ENCODE measurements at regions not wholly inside any gene's neighbourhood (a gene's known extent, or its start where the extent isn't known, plus 50 kb on each side); places are given as distances from the start of the nearest gene placed in this dataset.

DNA sequence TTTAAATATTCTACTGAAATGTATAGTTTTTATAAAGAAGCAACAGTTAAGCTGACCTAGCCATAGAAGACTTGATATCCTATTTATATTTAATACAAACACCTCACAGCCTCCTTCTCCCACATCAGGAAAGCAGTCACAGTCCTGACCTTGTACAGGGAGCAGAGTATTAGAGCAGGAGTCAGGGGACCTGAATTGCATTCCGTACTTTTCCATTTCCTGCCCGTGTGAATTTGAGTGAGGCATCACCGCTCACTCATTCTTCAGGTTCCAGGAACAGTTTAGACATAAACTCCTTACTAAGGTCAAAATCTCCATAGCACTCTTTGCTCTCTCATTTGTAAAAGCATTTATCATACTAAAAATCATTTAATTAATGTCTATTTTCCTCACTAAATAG lies 482.5 kb upstream of the FAT3 start:
- TF ChIP-seq CTCF (IDR thresholded peaks at IDR 0.05; ENCODE audit: insufficient read depth, low read depth, low read length, missing control alignments), result no peak
- no peak for DNase-seq (ENCODE audit: low read depth)
- no peak overlapping the region for H3K4me3 ChIP-seq (ENCODE audit: low read length)

- no peak for TF ChIP-seq CTCF (IDR thresholded peaks at IDR 0.05; ENCODE audit: insufficient read depth, low read depth, low read length, missing control alignments)
- H3K4me3 ChIP-seq (ENCODE audit: low read length), result no peak overlapping the region
- DNase-seq (ENCODE audit: low read depth), result no peak
Measured at GRCh38 chr11:91731051-91731450, 493.6 kb upstream of the FAT3 start.

DNA sequence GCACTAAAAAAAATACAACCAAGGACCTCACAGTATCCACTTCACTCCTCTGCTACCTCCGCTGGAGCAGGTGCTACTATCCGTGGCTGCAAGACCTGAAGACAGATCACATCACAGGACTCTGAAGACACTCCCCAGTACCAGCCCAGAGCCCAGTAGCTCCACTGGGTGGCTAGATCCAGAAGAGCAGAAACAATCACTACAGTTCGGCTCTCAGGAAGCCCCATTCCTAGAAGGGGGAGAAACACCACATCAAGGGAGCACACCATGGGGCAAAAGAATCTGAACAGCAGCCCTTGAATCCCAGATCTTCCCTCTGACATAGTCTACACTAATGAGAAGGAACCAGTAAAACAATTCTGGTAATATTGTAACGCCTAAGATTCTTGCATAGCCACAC lies 494.0 kb upstream of the FAT3 start:
- DNase-seq (ENCODE audit: low read depth), result no peak
- TF ChIP-seq CTCF (IDR thresholded peaks at IDR 0.05; ENCODE audit: insufficient read depth, low read depth, low read length, missing control alignments), result no peak
- H3K4me3 ChIP-seq (ENCODE audit: low read length), result no peak overlapping the region

- no peak for TF ChIP-seq CTCF (IDR thresholded peaks at IDR 0.05; ENCODE audit: insufficient read depth, low read depth, low read length, missing control alignments)
- no peak for DNase-seq (ENCODE audit: low read depth)
- H3K4me3 ChIP-seq (ENCODE audit: low read length), result no peak overlapping the region
Measured at GRCh38 chr11:91730057-91730456, 494.6 kb upstream of the FAT3 start.

DNA sequence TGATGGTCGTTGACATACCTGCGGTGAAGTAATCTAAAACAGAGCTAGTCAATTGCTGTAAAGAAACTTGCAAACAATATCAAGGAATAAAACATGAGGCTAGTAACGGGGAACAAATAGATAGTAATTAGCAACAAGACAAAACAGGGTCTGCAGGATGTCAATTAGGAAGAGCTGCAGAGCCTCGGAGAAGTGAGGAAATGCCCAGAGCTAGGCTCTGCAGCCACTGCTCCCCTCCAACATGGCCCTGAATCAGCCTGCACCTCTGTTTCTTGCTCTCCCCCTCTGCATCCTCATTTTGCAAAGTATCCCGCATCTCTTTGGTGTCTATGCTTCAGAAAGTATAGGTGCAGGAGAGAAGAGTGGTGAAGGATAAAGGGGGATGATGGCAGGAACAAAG lies 507.4 kb upstream of the FAT3 start:
- H3K4me3 ChIP-seq (ENCODE audit: low read length), result no peak overlapping the region
- no peak for DNase-seq (ENCODE audit: low read depth)
- no peak for TF ChIP-seq CTCF (IDR thresholded peaks at IDR 0.05; ENCODE audit: insufficient read depth, low read depth, low read length, missing control alignments)

DNA sequence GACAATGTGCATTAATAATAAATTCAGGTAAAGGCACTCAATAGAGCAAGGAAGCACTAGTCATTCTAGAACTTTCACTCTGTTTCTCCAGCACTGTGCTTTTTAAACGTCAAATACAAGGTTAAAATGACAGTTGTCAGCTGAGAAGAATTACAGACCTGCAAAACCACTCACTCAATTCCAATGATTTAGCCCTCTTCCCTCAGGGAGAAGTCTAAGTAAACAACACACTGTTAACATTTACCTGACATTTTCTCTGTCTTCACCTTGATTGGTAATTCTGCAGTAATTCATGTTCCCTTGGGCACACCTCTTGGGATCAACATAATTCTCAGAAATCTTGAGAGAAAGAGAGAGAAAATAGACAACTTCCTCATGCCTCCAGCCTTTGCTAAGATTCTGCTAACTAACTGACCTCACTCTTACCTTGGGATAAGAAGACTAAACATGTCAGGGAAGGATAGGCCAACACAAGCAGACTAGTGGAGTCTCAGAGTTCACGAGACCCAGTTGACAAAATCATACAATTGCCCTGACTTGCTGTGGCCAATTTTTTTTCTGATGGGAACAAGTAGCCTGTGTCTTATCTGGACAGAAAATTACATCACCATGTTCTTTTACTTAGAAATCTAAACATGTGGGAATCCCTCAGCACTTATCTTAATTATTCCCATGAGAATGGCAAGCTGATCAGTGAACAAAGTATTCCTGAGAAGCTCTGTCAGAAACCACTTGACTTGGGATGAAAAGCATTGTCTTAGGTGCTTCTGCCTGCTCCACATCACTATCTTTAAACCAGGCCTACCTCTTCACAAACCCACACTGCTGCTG lies 516.8 kb upstream of the FAT3 start:
- no peak overlapping the region for H3K4me3 ChIP-seq (ENCODE audit: low read length)
- DNase-seq (ENCODE audit: low read depth), result no peak
- TF ChIP-seq CTCF (IDR thresholded peaks at IDR 0.05; ENCODE audit: insufficient read depth, low read depth, low read length, missing control alignments), result no peak

- no peak overlapping the region for H3K4me3 ChIP-seq (ENCODE audit: low read length)
- DNase-seq (ENCODE audit: low read depth), result no peak
- no peak for TF ChIP-seq CTCF (IDR thresholded peaks at IDR 0.05; ENCODE audit: insufficient read depth, low read depth, low read length, missing control alignments)
Measured at GRCh38 chr11:91703042-91703441, 521.6 kb upstream of the FAT3 start.

All from epithelial cell of esophagus (primary cell).